A549 (cell line): ENCODE measurements at regions not wholly inside any gene's neighbourhood (a gene's known extent, or its start where the extent isn't known, plus 50 kb on each side); places are given as distances from the start of the nearest gene placed in this dataset.

Experiments used
- ATAC-seq, 2 experiments: fragments of 200-7000 bp in 1 of 2; fragments of >200 bp in 1 of 2; cut with Nextera tagmentation in 1 of 2; cut with Tn5 transposase in 1 of 2; 3 replicates each; pipeline versions ENCODE4 v1.8.0 to v1.9.1; 2018 to 2020; ENCODE audit warnings: mild to moderate bottlenecking in 1 of 2, moderate library complexity in 1 of 2
- CTCF ChIA-PET: fragments of 300-600 bp; sonication (Branson Sonifier 250); formaldehyde crosslinking; extraction: SDS; loops from one replicate; lab custom pipeline; 2021; ENCODE audit warnings: antibody characterized with exemption, inconsistent platforms; lab: Yijun Ruan, JAX
- POLR2A ChIA-PET: fragments of 350-600 bp; formaldehyde crosslinking; extraction: SDS; loops from one replicate; lab custom pipeline; 2021; ENCODE audit warnings: antibody characterized with exemption, inconsistent platforms; lab: Yijun Ruan, JAX
- DNase-seq, 2 experiments: peaks; one replicate each; pipeline versions ENCODE4 v3.0.0 to v3.0.0-alpha.2; 2011 to 2016; ENCODE audit warnings: low read depth in 1 of 2, low spot score in 1 of 2
- FAIRE-seq: peaks from 2 replicates; lab custom pipeline; 2011; peaks lifted over from hg19 to GRCh38; lab: Jason Lieb, UNC
- H3K27ac ChIP-seq, 2 experiments: fragments of >200 bp; sonication (Bioruptor Twin); formaldehyde crosslinking; 3 replicates each; pipeline ENCODE4 v1.5.1; 2016 to 2017
- H3K4me1 ChIP-seq: fragments of >200 bp; sonication (Bioruptor Twin); formaldehyde crosslinking; 3 replicates; pipeline ENCODE4 v1.6.1; 2016
- H3K4me2 ChIP-seq: fragments of >200 bp; sonication (Bioruptor Twin); formaldehyde crosslinking; 3 replicates; pipeline ENCODE4 v1.6.1; 2016
- H3K4me3 ChIP-seq: fragments of >200 bp; sonication (Bioruptor Twin); formaldehyde crosslinking; 3 replicates; pipeline ENCODE4 v1.5.1; 2016
- H3K9me3 ChIP-seq: fragments of >200 bp; sonication (Bioruptor Twin); formaldehyde crosslinking; 3 replicates; pipeline ENCODE4 v1.6.1; 2016
- CBX8 ChIP-seq: fragments of 200-600 bp; sonication (generic); IDR thresholded peaks from 2 replicates; pipeline ENCODE4 v1.6.1; 2016
- CEBPB ChIP-seq, 2 experiments: fragments of >200 bp in 1 of 2; sonication (Bioruptor Twin) in 1 of 2; formaldehyde crosslinking in 1 of 2; IDR thresholded peaks; 2 replicates each; pipeline ENCODE4 v1.6.1; 2012 to 2016
- CHD2 ChIP-seq: fragments of 150-350 bp; IDR thresholded peaks from 2 replicates; pipeline ENCODE4 v1.6.1; 2014; ENCODE audit warnings: low read length; ENCODE audit not compliant: partially characterized antibody
- CHD4 ChIP-seq: fragments of 200-600 bp; sonication (generic); IDR thresholded peaks from 2 replicates; pipeline ENCODE4 v1.6.1; 2016; ENCODE audit warnings: antibody characterized with exemption, mild to moderate bottlenecking, borderline replicate concordance
- EHF ChIP-seq: fragments of 250-450 bp; sonication (Bioruptor Pico); IDR thresholded peaks from 2 replicates; pipeline ENCODE4 v1.5.0; 2020; ENCODE audit warnings: mild to moderate bottlenecking
- EHMT2 ChIP-seq: fragments of 200-600 bp; sonication (generic); IDR thresholded peaks from 2 replicates; pipeline ENCODE4 v1.6.1; 2016; ENCODE audit warnings: antibody characterized with exemption, low read depth, mild to moderate bottlenecking, moderate library complexity
- HDAC2 ChIP-seq: fragments of 200-600 bp; sonication (generic); IDR thresholded peaks from 2 replicates; pipeline ENCODE4 v1.6.1; 2016
- HES2 ChIP-seq: fragments of >200 bp; sonication (Bioruptor Twin); formaldehyde crosslinking; IDR thresholded peaks from 2 replicates; pipeline ENCODE4 v1.6.1; 2016
- HEYL ChIP-seq: fragments of 250-450 bp; sonication (Bioruptor Pico); IDR thresholded peaks from 2 replicates; pipeline ENCODE4 v1.8.0; 2021; ENCODE audit warnings: mild to moderate bottlenecking, moderate library complexity
- JUN ChIP-seq, 2 experiments: fragments of >200 bp; sonication (Bioruptor Twin); formaldehyde crosslinking; IDR thresholded peaks; 2 replicates in 1 of 2; 3 replicates in 1 of 2; pipeline ENCODE4 v1.6.1; 2016 to 2017
- JUNB ChIP-seq: fragments of >200 bp; sonication (Bioruptor Twin); formaldehyde crosslinking; IDR thresholded peaks from 2 replicates; pipeline ENCODE4 v1.6.1; 2016
- KDM5A ChIP-seq: fragments of 200-600 bp; sonication (generic); IDR thresholded peaks from 2 replicates; pipeline ENCODE4 v1.6.1; 2016; ENCODE audit warnings: antibody characterized with exemption, mild to moderate bottlenecking
- MAZ ChIP-seq: fragments of 150-350 bp; IDR thresholded peaks from 2 replicates; pipeline ENCODE4 v1.6.1; 2014; ENCODE audit warnings: antibody characterized with exemption, low read depth, low read length, borderline replicate concordance
- NPAS2 ChIP-seq: fragments of 250-450 bp; sonication (Bioruptor Pico); IDR thresholded peaks from 2 replicates; pipeline ENCODE4 v1.8.0; 2022; ENCODE audit warnings: mild to moderate bottlenecking, moderate library complexity, borderline replicate concordance
- POLR2A ChIP-seq: IDR thresholded peaks from 2 replicates; pipeline ENCODE4 v1.6.1; 2012; ENCODE audit warnings: mild to moderate bottlenecking, low read length
- POLR2AphosphoS2 ChIP-seq: conservative IDR thresholded peaks from 2 replicates; pipeline ENCODE4 v1.6.1; 2012; ENCODE audit warnings: low read length, improper control_type of control experiment, inconsistent platforms
- RCOR1 ChIP-seq: fragments of 150-350 bp; IDR thresholded peaks from 2 replicates; pipeline ENCODE4 v1.6.1; 2014; ENCODE audit warnings: antibody characterized with exemption, low read length, low read depth
- REST ChIP-seq: fragments of 200-600 bp; sonication (generic); IDR thresholded peaks from 2 replicates; pipeline ENCODE4 v1.6.1; 2016; ENCODE audit warnings: antibody characterized with exemption, mild to moderate bottlenecking, moderate library complexity
- RNF2 ChIP-seq: fragments of 200-600 bp; sonication (generic); IDR thresholded peaks from 2 replicates; pipeline ENCODE4 v1.6.1; 2016; ENCODE audit warnings: low read depth, mild to moderate bottlenecking, antibody characterized with exemption, moderate library complexity, borderline replicate concordance
- SREBF2 ChIP-seq: fragments of 450-650 bp; IDR thresholded peaks from 2 replicates; pipeline ENCODE4 v1.6.1; 2014; ENCODE audit warnings: mild to moderate bottlenecking, moderate library complexity
- TP53 ChIP-seq: fragments of 250-450 bp; sonication (Bioruptor Pico); IDR thresholded peaks from 2 replicates; pipeline ENCODE4 v1.5.0; 2021; ENCODE audit warnings: mild to moderate bottlenecking, moderate library complexity
- ZNF302 ChIP-seq: fragments of 250-450 bp; sonication (Bioruptor Pico); IDR thresholded peaks from 2 replicates; pipeline ENCODE4 v1.9.0; 2021; ENCODE audit warnings: inconsistent platforms, mild to moderate bottlenecking, moderate library complexity
- ZSCAN20 ChIP-seq: fragments of 250-450 bp; sonication (Bioruptor Pico); IDR thresholded peaks from 2 replicates; pipeline ENCODE4 v1.8.0; 2022; ENCODE audit warnings: mild to moderate bottlenecking, moderate library complexity
- WGBS: methylation state at CpG from one replicate; pipeline ENCODE4 v1.1.6; 2017; ENCODE audit errors: missing lambda C conversion rate; 5-methylcytosine and 5-hydroxymethylcytosine counted together
- TF ChIP-seq, protein P1 (sequence below): fragments of 150-350 bp; IDR thresholded peaks from 2 replicates; pipeline ENCODE4 v1.6.1; 2014; ENCODE audit warnings: low read depth, mild to moderate bottlenecking, low read length
- TF ChIP-seq, protein P2 (sequence below): fragments of >200 bp; sonication (Bioruptor Twin); formaldehyde crosslinking; IDR thresholded peaks from 3 replicates; pipeline ENCODE4 v1.5.1; 2016

DNA sequence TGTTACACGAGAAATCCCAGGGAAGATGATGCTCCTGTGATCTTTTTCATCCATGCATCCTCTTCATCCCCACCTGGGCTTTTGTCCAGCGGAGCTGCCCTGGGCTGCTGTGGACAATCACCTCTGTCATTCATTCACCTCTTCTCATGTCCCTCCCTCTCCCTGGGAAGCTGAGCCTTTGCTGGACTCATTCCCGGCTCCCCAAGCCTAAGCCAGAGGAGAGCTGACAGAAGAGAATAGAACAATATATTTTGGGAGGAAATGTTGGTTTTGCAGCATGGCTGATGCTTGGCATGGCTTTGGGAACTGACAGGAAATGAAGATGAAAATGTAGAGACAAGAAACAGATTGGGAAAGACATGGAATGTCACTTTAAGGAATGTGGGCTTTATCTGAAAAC is 177.4 kb downstream of the DICER1 start:
- WGBS, result 30% methylated on average over 3 of the region's 3 CpGs
- no peak for ATAC-seq
- no peak for FAIRE-seq
- ChIA-PET CTCF (no interaction called here), POLR2A (no interaction called here)
- Histone ChIP-seq H3K27ac (no peak overlapping the region), H3K4me2 (no peak overlapping the region), H3K9me3 (no peaks in the 10 kb centered on the region), H3K4me1 (no peaks in the 10 kb centered on the region), H3K4me3 (no peak overlapping the region)
- no peak for DNase-seq
- TF ChIP-seq ZNF302 (CRISPR knock-in tag) (no peak), EHF (no peak), NPAS2 (CRISPR knock-in tag) (no peak), HES2 (no peak), SREBF2 (no peak), CHD4 (no peak), HEYL (CRISPR knock-in tag) (no peak), MAZ (no peak), RCOR1 (no peak), POLR2AphosphoS2 (no peak), CEBPB (IDR thresholded peaks at IDR 0.05) (no peak), RNF2 (no peak)
- TF ChIP-seq, protein P1, sequence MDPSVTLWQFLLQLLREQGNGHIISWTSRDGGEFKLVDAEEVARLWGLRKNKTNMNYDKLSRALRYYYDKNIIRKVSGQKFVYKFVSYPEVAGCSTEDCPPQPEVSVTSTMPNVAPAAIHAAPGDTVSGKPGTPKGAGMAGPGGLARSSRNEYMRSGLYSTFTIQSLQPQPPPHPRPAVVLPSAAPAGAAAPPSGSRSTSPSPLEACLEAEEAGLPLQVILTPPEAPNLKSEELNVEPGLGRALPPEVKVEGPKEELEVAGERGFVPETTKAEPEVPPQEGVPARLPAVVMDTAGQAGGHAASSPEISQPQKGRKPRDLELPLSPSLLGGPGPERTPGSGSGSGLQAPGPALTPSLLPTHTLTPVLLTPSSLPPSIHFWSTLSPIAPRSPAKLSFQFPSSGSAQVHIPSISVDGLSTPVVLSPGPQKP, result no peak

- no peak for TF ChIP-seq JUN (IDR thresholded peaks at IDR 0.05)
- TF ChIP-seq REST, result no peak
- no peak for TF ChIP-seq HDAC2
- no peak for TF ChIP-seq JUNB
- no peak for TF ChIP-seq POLR2AphosphoS2
- TF ChIP-seq POLR2A, result no peak
- TF ChIP-seq, protein P2, sequence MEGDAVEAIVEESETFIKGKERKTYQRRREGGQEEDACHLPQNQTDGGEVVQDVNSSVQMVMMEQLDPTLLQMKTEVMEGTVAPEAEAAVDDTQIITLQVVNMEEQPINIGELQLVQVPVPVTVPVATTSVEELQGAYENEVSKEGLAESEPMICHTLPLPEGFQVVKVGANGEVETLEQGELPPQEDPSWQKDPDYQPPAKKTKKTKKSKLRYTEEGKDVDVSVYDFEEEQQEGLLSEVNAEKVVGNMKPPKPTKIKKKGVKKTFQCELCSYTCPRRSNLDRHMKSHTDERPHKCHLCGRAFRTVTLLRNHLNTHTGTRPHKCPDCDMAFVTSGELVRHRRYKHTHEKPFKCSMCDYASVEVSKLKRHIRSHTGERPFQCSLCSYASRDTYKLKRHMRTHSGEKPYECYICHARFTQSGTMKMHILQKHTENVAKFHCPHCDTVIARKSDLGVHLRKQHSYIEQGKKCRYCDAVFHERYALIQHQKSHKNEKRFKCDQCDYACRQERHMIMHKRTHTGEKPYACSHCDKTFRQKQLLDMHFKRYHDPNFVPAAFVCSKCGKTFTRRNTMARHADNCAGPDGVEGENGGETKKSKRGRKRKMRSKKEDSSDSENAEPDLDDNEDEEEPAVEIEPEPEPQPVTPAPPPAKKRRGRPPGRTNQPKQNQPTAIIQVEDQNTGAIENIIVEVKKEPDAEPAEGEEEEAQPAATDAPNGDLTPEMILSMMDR, result no peak
- no peak for TF ChIP-seq ZSCAN20 (CRISPR knock-in tag)
- TF ChIP-seq ZNF302 (CRISPR knock-in tag), result no peak
- TF ChIP-seq KDM5A, result no peak
- no peak for TF ChIP-seq EHMT2
- no peak for TF ChIP-seq CBX8
- no peak for TF ChIP-seq CHD2
- TF ChIP-seq HEYL (CRISPR knock-in tag), result no peak
- no peak for TF ChIP-seq TP53 (CRISPR knock-in tag)
- H3K4me1 ChIP-seq, result no peaks in the 10 kb centered on the region
- ChIA-PET POLR2A (no interaction called here), CTCF (no interaction called here)
- no peak for DNase-seq
- no peak for ATAC-seq
- H3K9me3 ChIP-seq, result no peaks in the 10 kb centered on the region
- no peak overlapping the region for H3K4me3 ChIP-seq
- no peak overlapping the region for H3K27ac ChIP-seq
- no peak overlapping the region for H3K4me2 ChIP-seq
- 32% methylated on average over 2 of the region's 2 CpGs for WGBS
- no peak for FAIRE-seq
Measured at GRCh38 chr14:94977016-94977415, 180.3 kb downstream of the DICER1 start.
